SU-DHL-6 (cell line): ENCODE measurements at regions not wholly inside any gene's neighbourhood (a gene's known extent, or its start where the extent isn't known, plus 50 kb on each side); places are given as distances from the start of the nearest gene placed in this dataset.

Experiments
- H2AFZ ChIP-seq: fragments of 200-600 bp; sonication (generic); 2 replicates; pipeline ENCODE4 v1.6.1; 2014; ENCODE audit warnings: low read depth, mild to moderate bottlenecking, moderate library complexity, mixed read lengths, antibody characterized with exemption, low read length; ENCODE audit not compliant: severe bottlenecking
- H3F3A ChIP-seq: fragments of 200-600 bp; shearing (Covaris generic); 2 replicates; pipeline ENCODE4 v1.6.0; 2016; ENCODE audit warnings: antibody characterized with exemption, mild to moderate bottlenecking; ENCODE audit not compliant: insufficient read depth
- H3K27ac ChIP-seq: fragments of 200-600 bp; sonication (generic); 2 replicates; pipeline ENCODE4 v1.5.1; 2016; ENCODE audit warnings: low read depth, mild to moderate bottlenecking, low read length, moderate library complexity, mixed read lengths
- H3K27me3 ChIP-seq: fragments of 200-600 bp; sonication (generic), shearing (Covaris generic); 2 replicates; pipeline ENCODE4 v1.6.0; 2014; ENCODE audit warnings: mild to moderate bottlenecking, low read length
- H3K36me3 ChIP-seq: fragments of 200-600 bp; sonication (generic); 2 replicates; pipeline ENCODE4 v1.6.1; 2014; ENCODE audit warnings: mild to moderate bottlenecking, low read length, mixed read lengths
- H3K4me2 ChIP-seq: fragments of 300-600, 200-600 bp; shearing (Covaris generic), sonication (generic); 2 replicates; pipeline ENCODE4 v1.6.0; 2014; ENCODE audit warnings: low read length, low read depth, mild to moderate bottlenecking; ENCODE audit not compliant: poor library complexity, severe bottlenecking
- H3K4me3 ChIP-seq: fragments of 200-600 bp; sonication (generic); 2 replicates; pipeline ENCODE4 v1.5.1; 2014; ENCODE audit warnings: antibody characterized with exemption, low read length, mild to moderate bottlenecking, mixed read lengths; ENCODE audit not compliant: insufficient read depth, poor library complexity, severe bottlenecking
- H3K79me2 ChIP-seq: fragments of 200-600 bp; sonication (generic); 2 replicates; pipeline ENCODE4 v1.6.1; 2014; ENCODE audit warnings: mild to moderate bottlenecking, low read length, moderate library complexity; ENCODE audit not compliant: insufficient read depth
- H3K9ac ChIP-seq: fragments of 200-600 bp; sonication (generic); 2 replicates; pipeline ENCODE4 v1.7.0; 2014; ENCODE audit warnings: mild to moderate bottlenecking, low read length
- H3K9me2 ChIP-seq: fragments of 200-600 bp; sonication (generic); replicated peaks from 2 replicates; pipeline ENCODE4 v1.6.1; 2014; ENCODE audit warnings: low read length; ENCODE audit not compliant: insufficient read depth
- H3K9me3 ChIP-seq: fragments of 200-600 bp; sonication (generic); 2 replicates; pipeline ENCODE4 v1.6.1; 2014; ENCODE audit warnings: low read length, mixed read lengths; ENCODE audit not compliant: insufficient read depth
- H4K20me1 ChIP-seq: fragments of 200-600 bp; sonication (generic); 2 replicates; pipeline ENCODE4 v1.6.1; 2014; ENCODE audit warnings: low read depth, mild to moderate bottlenecking, antibody characterized with exemption, low read length, moderate library complexity, mixed read lengths
- CTCF ChIP-seq: fragments of 200-600 bp; sonication (generic); IDR thresholded peaks from one replicate; pipeline ENCODE4 v1.5.1; 2017; ENCODE audit warnings: antibody characterized with exemption, mild to moderate bottlenecking, low read length, moderate library complexity; ENCODE audit not compliant: insufficient read depth, poor library complexity, severe bottlenecking
- EZH2phosphoT487 ChIP-seq: fragments of 200-600 bp; sonication (generic), shearing (Covaris generic); conservative IDR thresholded peaks from 2 replicates; pipeline ENCODE4 v1.6.1; 2018; ENCODE audit warnings: mild to moderate bottlenecking, antibody characterized with exemption, low read length, moderate library complexity, mixed read lengths

- no peaks in the 10 kb centered on the region for H3K36me3 ChIP-seq
- no peak overlapping the region for H2AFZ ChIP-seq
- no peaks in the 10 kb centered on the region for H3F3A ChIP-seq
- H3K4me2 ChIP-seq = no peak overlapping the region
- no peaks in the 10 kb centered on the region for H3K9me3 ChIP-seq
- no peaks in the 10 kb centered on the region for H3K9me2 ChIP-seq
- H3K9ac ChIP-seq = no peak overlapping the region
- H4K20me1 ChIP-seq = no peaks in the 10 kb centered on the region
- no peaks in the 10 kb centered on the region for H3K79me2 ChIP-seq
- TF ChIP-seq CTCF (no peak), EZH2phosphoT487 (no peak)
- H3K27me3 ChIP-seq = no peaks in the 10 kb centered on the region
- no peak overlapping the region for H3K4me3 ChIP-seq
- H3K27ac ChIP-seq = no peak overlapping the region
These were observed 284.6 kb downstream of the RNF144A start for GRCh38 chr2:7201851-7202250.

GRCh38 chr2:7203056-7203467, 285.9 kb downstream of the RNF144A start:
- Histone ChIP-seq H3K36me3 (no peaks in the 10 kb centered on the region), H3K4me3 (no peak overlapping the region), H3F3A (no peaks in the 10 kb centered on the region), H3K27me3 (no peaks in the 10 kb centered on the region), H4K20me1 (no peaks in the 10 kb centered on the region), H3K79me2 (no peaks in the 10 kb centered on the region), H3K9me3 (no peaks in the 10 kb centered on the region), H3K4me2 (no peak overlapping the region), H3K27ac (no peak overlapping the region), H2AFZ (no peak overlapping the region), H3K9ac (no peak overlapping the region), H3K9me2 (no peaks in the 10 kb centered on the region)
- no peak for TF ChIP-seq EZH2phosphoT487
- peak; percentile 93 for TF ChIP-seq CTCF

- Histone ChIP-seq H3K36me3 (no peaks in the 10 kb centered on the region), H2AFZ (no peak overlapping the region), H4K20me1 (no peaks in the 10 kb centered on the region), H3K9ac (no peak overlapping the region), H3K4me2 (no peak overlapping the region), H3K9me2 (no peaks in the 10 kb centered on the region), H3K9me3 (no peaks in the 10 kb centered on the region), H3K79me2 (no peaks in the 10 kb centered on the region), H3F3A (no peaks in the 10 kb centered on the region), H3K27ac (no peak overlapping the region), H3K4me3 (no peak overlapping the region), H3K27me3 (no peaks in the 10 kb centered on the region)
- TF ChIP-seq EZH2phosphoT487 = no peak
- no peak for TF ChIP-seq CTCF
These were observed 288.1 kb downstream of the RNF144A start for GRCh38 chr2:7205151-7205830.
